ENCODE measurements at regions not wholly inside any gene's neighbourhood (a gene's known extent, or its start where the extent isn't known, plus 50 kb on each side); places are given as distances from the start of the nearest gene placed in this dataset.

- H3K27me3 ChIP-seq (ENCODE audit: insufficient read depth, poor library complexity, severe bottlenecking) = peaks cover 15% of the 10 kb centered on the region
- no peak for ATAC-seq (ENCODE audit: low read depth)
- H3K36me3 ChIP-seq (ENCODE audit: low read depth) = no peaks in the 10 kb centered on the region
- no peak for DNase-seq (ENCODE audit: low spot score)
- no peak for TF ChIP-seq CTCF (IDR thresholded peaks at IDR 0.05; ENCODE audit: poor library complexity, severe bottlenecking)
- H3K9me3 ChIP-seq (ENCODE audit: severe bottlenecking) = no peaks in the 10 kb centered on the region
- H3K4me3 ChIP-seq (ENCODE audit: severe bottlenecking) = no peak overlapping the region
- H3K4me1 ChIP-seq (ENCODE audit: insufficient read depth, poor library complexity, severe bottlenecking) = no peaks in the 10 kb centered on the region
- no peak overlapping the region for H3K27ac ChIP-seq (ENCODE audit: poor library complexity, severe bottlenecking)
These were observed 195.5 kb downstream of the KLHL28 start for GRCh38 chr14:44766285-44766684.

- H3K4me1 ChIP-seq (ENCODE audit: insufficient read depth, poor library complexity, severe bottlenecking) = no peaks in the 10 kb centered on the region
- H3K36me3 ChIP-seq (ENCODE audit: low read depth) = no peaks in the 10 kb centered on the region
- ATAC-seq (ENCODE audit: low read depth) (no peak), DNase-seq (ENCODE audit: low spot score) (no peak)
- H3K27ac ChIP-seq (ENCODE audit: poor library complexity, severe bottlenecking) = no peak overlapping the region
- H3K9me3 ChIP-seq (ENCODE audit: severe bottlenecking) = no peaks in the 10 kb centered on the region
- H3K27me3 ChIP-seq (ENCODE audit: insufficient read depth, poor library complexity, severe bottlenecking) = peaks cover 14% of the 10 kb centered on the region
- no peak for TF ChIP-seq CTCF (IDR thresholded peaks at IDR 0.05; ENCODE audit: poor library complexity, severe bottlenecking)
- H3K4me3 ChIP-seq (ENCODE audit: severe bottlenecking) = no peak overlapping the region
These were observed 198.4 kb downstream of the KLHL28 start for GRCh38 chr14:44763356-44763755.

GRCh38 chr14:44759277-44759676 lies 202.5 kb downstream of the KLHL28 start:
- no peaks in the 10 kb centered on the region for H3K36me3 ChIP-seq (ENCODE audit: low read depth)
- DNase-seq (ENCODE audit: low spot score) (no peak), ATAC-seq (ENCODE audit: low read depth) (no peak)
- peaks cover 7% of the 10 kb centered on the region for H3K27me3 ChIP-seq (ENCODE audit: insufficient read depth, poor library complexity, severe bottlenecking)
- TF ChIP-seq CTCF (IDR thresholded peaks at IDR 0.05; ENCODE audit: poor library complexity, severe bottlenecking) = no peak
- H3K27ac ChIP-seq (ENCODE audit: poor library complexity, severe bottlenecking) = no peak overlapping the region
- no peak overlapping the region for H3K4me3 ChIP-seq (ENCODE audit: severe bottlenecking)
- no peaks in the 10 kb centered on the region for H3K4me1 ChIP-seq (ENCODE audit: insufficient read depth, poor library complexity, severe bottlenecking)
- no peaks in the 10 kb centered on the region for H3K9me3 ChIP-seq (ENCODE audit: severe bottlenecking)

GRCh38 chr14:44756554-44756953 lies 205.2 kb downstream of the KLHL28 start:
- DNase-seq (ENCODE audit: low spot score) (no peak), ATAC-seq (ENCODE audit: low read depth) (no peak)
- Histone ChIP-seq H3K27ac (ENCODE audit: poor library complexity, severe bottlenecking) (no peak overlapping the region), H3K36me3 (ENCODE audit: low read depth) (no peaks in the 10 kb centered on the region), H3K9me3 (ENCODE audit: severe bottlenecking) (no peaks in the 10 kb centered on the region), H3K27me3 (ENCODE audit: insufficient read depth, poor library complexity, severe bottlenecking) (peaks cover 7% of the 10 kb centered on the region), H3K4me3 (ENCODE audit: severe bottlenecking) (no peak overlapping the region), H3K4me1 (ENCODE audit: insufficient read depth, poor library complexity, severe bottlenecking) (no peaks in the 10 kb centered on the region)
- no peak for TF ChIP-seq CTCF (IDR thresholded peaks at IDR 0.05; ENCODE audit: poor library complexity, severe bottlenecking)

- Histone ChIP-seq H3K4me3 (ENCODE audit: severe bottlenecking) (no peak overlapping the region), H3K27me3 (ENCODE audit: insufficient read depth, poor library complexity, severe bottlenecking) (peaks cover 8% of the 10 kb centered on the region), H3K9me3 (ENCODE audit: severe bottlenecking) (no peaks in the 10 kb centered on the region), H3K4me1 (ENCODE audit: insufficient read depth, poor library complexity, severe bottlenecking) (no peaks in the 10 kb centered on the region), H3K27ac (ENCODE audit: poor library complexity, severe bottlenecking) (no peak overlapping the region), H3K36me3 (ENCODE audit: low read depth) (no peaks in the 10 kb centered on the region)
- no peak for DNase-seq (ENCODE audit: low spot score)
- no peak for TF ChIP-seq CTCF (IDR thresholded peaks at IDR 0.05; ENCODE audit: poor library complexity, severe bottlenecking)
- no peak for ATAC-seq (ENCODE audit: low read depth)
These were observed 216.4 kb downstream of the KLHL28 start for GRCh38 chr14:44745371-44745770.

Measured in RWPE2 (cell line).